Choroid plexus epithelial cell (primary cell): ENCODE measurements at regions not wholly inside any gene's neighbourhood (a gene's known extent, or its start where the extent isn't known, plus 50 kb on each side); places are given as distances from the start of the nearest gene placed in this dataset.

Experiments used
- DNase-seq: peaks from one replicate; pipeline ENCODE4 v3.0.0-alpha.2; 2010; ENCODE audit warnings: low read depth
- H3K4me3 ChIP-seq: 2 replicates; pipeline ENCODE4 v1.5.1; 2011; ENCODE audit warnings: low read depth, mild to moderate bottlenecking, control low read depth, low read length, moderate library complexity
- CTCF ChIP-seq: conservative IDR thresholded peaks from 2 replicates; pipeline ENCODE4 v1.5.1; 2011; ENCODE audit warnings: low read depth, mild to moderate bottlenecking, control low read depth, inconsistent platforms, low read length, moderate library complexity

- no peak overlapping the region for H3K4me3 ChIP-seq
- no peak for TF ChIP-seq CTCF
- no peak for DNase-seq
These were observed 72.2 kb downstream of the VCPKMT start for GRCh38 chr14:50044042-50044651.

GRCh38 chr14:50045039-50045711 lies 71.2 kb downstream of the VCPKMT start:
- H3K4me3 ChIP-seq = no peak overlapping the region
- no peak for TF ChIP-seq CTCF
- peak; percentile 72 for DNase-seq

- no peak for DNase-seq
- no peak for TF ChIP-seq CTCF
These were observed 70.5 kb downstream of the VCPKMT start for GRCh38 chr14:50045837-50046236.

GRCh38 chr14:50047274-50047676 lies 69.1 kb downstream of the VCPKMT start:
- no peak overlapping the region for H3K4me3 ChIP-seq
- no peak for TF ChIP-seq CTCF
- DNase-seq = no peak

More at GRCh38 chr14:50045837-50046236, 70.5 kb downstream of the VCPKMT start:
- H3K4me3 ChIP-seq = no peak overlapping the region

GRCh38 chr14:50049093-50049492 lies 67.3 kb downstream of the VCPKMT start:
- no peak for DNase-seq
- no peak for TF ChIP-seq CTCF
- H3K4me3 ChIP-seq = no peak overlapping the region

GRCh38 chr14:50049703-50050570 lies 66.4 kb downstream of the VCPKMT start:
- no peak for DNase-seq
- no peak overlapping the region for H3K4me3 ChIP-seq
- no peak for TF ChIP-seq CTCF
